WERI-Rb-1 (cell line): ENCODE measurements at regions not wholly inside any gene's neighbourhood (a gene's known extent, or its start where the extent isn't known, plus 50 kb on each side); places are given as distances from the start of the nearest gene placed in this dataset.

ENCODE experiments used
- DNase-seq: peaks from one replicate; pipeline ENCODE4 v3.0.0-alpha.2; 2020
- H3K27ac ChIP-seq: fragments of 250-450 bp; sonication (Bioruptor Pico); 2 replicates; pipeline ENCODE4 v1.5.1; 2020; ENCODE audit warnings: mild to moderate bottlenecking, moderate library complexity
- H3K27me3 ChIP-seq: fragments of 250-450 bp; sonication (Bioruptor Pico); 2 replicates; pipeline ENCODE4 v1.5.1; 2021; ENCODE audit warnings: mild to moderate bottlenecking, low read depth, moderate library complexity; ENCODE audit not compliant: insufficient read depth, severe bottlenecking
- H3K36me3 ChIP-seq: fragments of 250-450 bp; sonication (Bioruptor Pico); 2 replicates; pipeline ENCODE4 v1.5.1; 2020; ENCODE audit warnings: mild to moderate bottlenecking, moderate library complexity
- H3K4me3 ChIP-seq: 2 replicates; pipeline ENCODE4 v1.5.1; 2011; ENCODE audit warnings: low read depth, mild to moderate bottlenecking, control low read depth, low read length
- H3K9me3 ChIP-seq: fragments of 250-450 bp; sonication (Bioruptor Pico); 2 replicates; pipeline ENCODE4 v1.5.1; 2021; ENCODE audit warnings: mild to moderate bottlenecking, moderate library complexity; ENCODE audit not compliant: severe bottlenecking
- TF ChIP-seq, protein P1 (sequence below): IDR thresholded peaks from 2 replicates; pipeline ENCODE4 v1.5.1; 2011; ENCODE audit warnings: low read depth, mild to moderate bottlenecking, control low read depth, inconsistent platforms, low read length

DNA sequence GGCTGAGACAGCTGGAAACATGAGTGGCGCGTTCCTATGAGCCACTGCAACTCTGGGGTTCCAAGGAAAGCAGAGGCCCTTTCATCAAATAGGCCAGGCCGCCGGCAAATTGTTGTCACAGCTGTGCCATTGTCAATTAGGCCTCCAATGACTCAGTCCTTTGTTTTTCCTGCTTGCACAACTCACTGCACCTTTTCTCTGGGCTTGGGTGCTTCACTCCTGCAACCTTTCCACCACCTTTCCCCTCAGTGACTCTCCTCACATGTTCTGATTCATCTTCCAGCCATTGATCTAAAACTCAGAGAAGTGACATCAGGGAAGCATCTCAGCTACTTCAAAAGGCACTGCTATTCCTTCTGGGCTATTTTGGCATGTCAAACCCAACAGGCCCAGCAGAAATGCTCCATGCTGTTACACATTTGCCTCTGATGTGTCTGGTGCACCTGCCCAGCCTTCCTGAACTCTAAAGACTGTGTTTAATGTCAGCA is 653.7 kb downstream of the NR2F1-AS1 start:
- H3K27me3 ChIP-seq, result no peaks in the 10 kb centered on the region
- TF ChIP-seq, protein P1, sequence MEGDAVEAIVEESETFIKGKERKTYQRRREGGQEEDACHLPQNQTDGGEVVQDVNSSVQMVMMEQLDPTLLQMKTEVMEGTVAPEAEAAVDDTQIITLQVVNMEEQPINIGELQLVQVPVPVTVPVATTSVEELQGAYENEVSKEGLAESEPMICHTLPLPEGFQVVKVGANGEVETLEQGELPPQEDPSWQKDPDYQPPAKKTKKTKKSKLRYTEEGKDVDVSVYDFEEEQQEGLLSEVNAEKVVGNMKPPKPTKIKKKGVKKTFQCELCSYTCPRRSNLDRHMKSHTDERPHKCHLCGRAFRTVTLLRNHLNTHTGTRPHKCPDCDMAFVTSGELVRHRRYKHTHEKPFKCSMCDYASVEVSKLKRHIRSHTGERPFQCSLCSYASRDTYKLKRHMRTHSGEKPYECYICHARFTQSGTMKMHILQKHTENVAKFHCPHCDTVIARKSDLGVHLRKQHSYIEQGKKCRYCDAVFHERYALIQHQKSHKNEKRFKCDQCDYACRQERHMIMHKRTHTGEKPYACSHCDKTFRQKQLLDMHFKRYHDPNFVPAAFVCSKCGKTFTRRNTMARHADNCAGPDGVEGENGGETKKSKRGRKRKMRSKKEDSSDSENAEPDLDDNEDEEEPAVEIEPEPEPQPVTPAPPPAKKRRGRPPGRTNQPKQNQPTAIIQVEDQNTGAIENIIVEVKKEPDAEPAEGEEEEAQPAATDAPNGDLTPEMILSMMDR, result no peak
- no peak overlapping the region for H3K27ac ChIP-seq
- no peak for DNase-seq
- H3K36me3 ChIP-seq, result no peaks in the 10 kb centered on the region
- H3K9me3 ChIP-seq, result no peaks in the 10 kb centered on the region
- H3K4me3 ChIP-seq, result no peak overlapping the region

DNA sequence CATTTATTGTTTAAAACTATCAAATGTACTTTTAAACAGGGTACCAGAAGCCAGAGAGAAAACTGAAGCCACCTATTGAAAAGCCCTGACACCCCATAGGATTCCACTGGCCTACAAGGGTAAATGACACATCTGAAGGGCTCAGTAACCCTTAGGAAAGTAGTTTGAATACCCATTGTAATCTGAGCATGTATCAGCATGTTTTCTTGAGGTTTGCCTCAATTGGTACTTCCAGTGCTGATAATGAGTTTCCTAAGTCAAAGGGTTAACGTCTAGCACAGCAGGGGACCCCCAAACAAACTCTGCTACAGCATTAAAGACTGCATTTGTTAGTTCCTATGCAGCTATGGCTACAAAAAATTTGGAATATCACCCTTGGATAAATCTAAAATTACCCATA is 657.1 kb downstream of the NR2F1-AS1 start:
- Histone ChIP-seq H3K27me3 (no peaks in the 10 kb centered on the region), H3K27ac (no peak overlapping the region), H3K9me3 (no peaks in the 10 kb centered on the region), H3K4me3 (no peak overlapping the region), H3K36me3 (no peaks in the 10 kb centered on the region)
- TF ChIP-seq, protein P1, result no peak
- no peak for DNase-seq

DNA sequence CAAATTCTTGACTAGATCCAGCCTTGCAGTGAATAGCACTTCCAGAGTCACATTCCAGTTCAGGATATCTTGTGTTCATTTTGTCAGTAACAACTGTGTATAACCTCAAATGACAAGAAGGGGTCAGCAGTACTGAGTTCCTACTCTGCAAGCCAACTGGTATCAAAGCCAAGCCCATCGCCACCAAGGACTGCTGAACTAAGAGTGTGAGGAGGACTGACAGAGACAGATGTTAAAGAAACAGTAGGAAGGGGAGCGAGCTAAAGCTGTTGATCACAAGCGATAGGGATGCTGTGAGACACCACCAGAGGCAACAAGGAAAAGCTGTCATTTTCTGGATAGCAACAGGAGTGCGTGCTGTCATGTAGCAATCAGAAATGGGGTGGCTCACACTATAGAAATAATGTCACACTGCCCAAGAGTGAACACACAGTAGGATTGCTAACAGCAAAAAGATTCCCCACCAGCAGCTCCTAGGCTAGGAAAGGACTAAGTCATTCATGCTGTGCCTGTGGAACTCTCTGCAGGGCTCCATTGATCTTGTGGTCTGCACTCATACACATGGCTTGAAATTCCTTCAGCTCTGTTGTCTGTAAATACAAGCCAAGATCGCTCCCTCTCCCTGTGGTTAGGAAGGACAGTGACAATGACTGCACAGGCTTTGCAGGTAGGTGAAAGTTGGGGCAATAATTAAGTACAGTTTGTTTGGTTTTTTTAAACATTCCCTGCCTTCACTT is 658.6 kb downstream of the NR2F1-AS1 start:
- H3K9me3 ChIP-seq, result no peaks in the 10 kb centered on the region
- no peak overlapping the region for H3K4me3 ChIP-seq
- H3K27ac ChIP-seq, result no peak overlapping the region
- no peaks in the 10 kb centered on the region for H3K27me3 ChIP-seq
- no peak for DNase-seq
- no peaks in the 10 kb centered on the region for H3K36me3 ChIP-seq
- TF ChIP-seq, protein P1, result no peak

DNA sequence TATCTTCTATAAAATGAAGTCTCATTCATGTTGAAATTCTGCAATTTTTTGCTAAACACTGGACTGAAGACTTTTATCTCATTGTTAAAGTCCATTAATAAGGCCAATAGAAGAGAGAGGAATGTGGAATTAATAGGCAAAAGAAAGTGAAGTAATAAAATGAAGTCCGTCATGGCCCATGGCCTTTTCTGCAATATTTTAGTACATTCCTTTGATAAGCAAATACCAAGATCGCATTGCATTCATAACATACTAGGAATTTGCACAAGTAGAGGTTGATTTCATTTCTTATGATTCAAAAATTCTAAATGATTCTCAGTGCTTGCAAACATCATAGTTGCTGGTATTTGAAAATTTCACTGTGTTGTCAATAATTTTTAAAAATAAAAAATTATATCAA is 664.0 kb downstream of the NR2F1-AS1 start:
- no peak overlapping the region for H3K4me3 ChIP-seq
- no peaks in the 10 kb centered on the region for H3K36me3 ChIP-seq
- TF ChIP-seq, protein P1, result no peak

DNA sequence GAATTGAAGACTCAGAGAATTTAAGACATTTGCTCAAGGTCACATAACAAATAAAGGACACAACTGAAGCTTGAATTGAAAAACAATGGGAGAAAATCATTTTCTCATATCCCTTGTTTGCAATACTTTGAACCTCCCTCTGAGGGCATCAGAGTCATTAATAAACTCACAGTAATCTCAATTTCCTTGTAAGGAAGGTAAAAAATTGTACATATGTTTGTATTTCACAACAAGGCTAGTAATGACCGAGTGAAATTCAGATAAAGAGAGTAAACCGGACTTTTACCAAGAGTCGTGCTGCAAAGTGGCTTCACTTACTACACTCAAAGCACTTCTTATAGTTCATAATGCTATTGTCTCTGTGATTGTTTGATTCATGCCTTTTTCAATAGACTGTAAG is 665.0 kb downstream of the NR2F1-AS1 start:
- no peak overlapping the region for H3K27ac ChIP-seq
- H3K27me3 ChIP-seq, result no peaks in the 10 kb centered on the region
- H3K4me3 ChIP-seq, result no peak overlapping the region
- no peaks in the 10 kb centered on the region for H3K9me3 ChIP-seq
- TF ChIP-seq, protein P1, result no peak
- DNase-seq, result no peak
- no peaks in the 10 kb centered on the region for H3K36me3 ChIP-seq

More for the DNA sequence above, 664.0 kb downstream of the NR2F1-AS1 start:
- no peak for DNase-seq
- Histone ChIP-seq H3K9me3 (no peaks in the 10 kb centered on the region), H3K27me3 (no peaks in the 10 kb centered on the region), H3K27ac (no peak overlapping the region)

DNA sequence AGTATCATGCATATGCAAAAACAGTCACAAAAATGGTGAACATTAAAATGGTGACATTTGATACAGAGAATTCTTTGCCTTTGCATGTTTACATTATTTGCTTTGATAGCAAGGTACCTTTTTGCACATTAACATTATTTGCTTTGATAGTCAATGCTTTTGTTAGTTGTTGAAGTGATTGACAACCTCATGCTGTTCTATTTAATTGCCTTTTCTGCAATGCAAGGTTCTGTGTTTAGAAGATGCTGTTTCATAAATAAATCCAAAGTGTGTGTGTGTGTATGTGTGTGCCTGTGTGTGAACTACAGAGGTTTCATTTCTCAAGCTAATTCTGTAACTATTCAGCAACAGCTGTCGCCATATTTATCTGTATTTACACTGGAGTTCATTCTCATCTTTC is 668.7 kb downstream of the NR2F1-AS1 start:
- H3K27ac ChIP-seq, result no peak overlapping the region
- no peak overlapping the region for H3K4me3 ChIP-seq
- no peaks in the 10 kb centered on the region for H3K27me3 ChIP-seq
- TF ChIP-seq, protein P1, result no peak
- no peak for DNase-seq
- H3K9me3 ChIP-seq, result no peaks in the 10 kb centered on the region
- H3K36me3 ChIP-seq, result no peaks in the 10 kb centered on the region
